Liver (tissue), 8 donors: ENCODE measurements at regions not wholly inside any gene's neighbourhood (a gene's known extent, or its start where the extent isn't known, plus 50 kb on each side); places are given as distances from the start of the nearest gene placed in this dataset.
A peak's percentile ranks its signal among the peaks of the same experiment; 100 is the strongest.

Source experiments
- DNase-seq: peaks from one replicate; pipeline ENCODE4 v3.0.0-alpha.2; 2017; ENCODE audit warnings: low spot score
- H3K27ac ChIP-seq, 2 donors: one replicate each; pipeline ENCODE4 v1.7.0; 2013; ENCODE audit warnings: inconsistent platforms in 2 of 2, low read length in 2 of 2, control low read depth in 1 of 2, low read depth in 1 of 2, mild to moderate bottlenecking in 1 of 2
- H3K27me3 ChIP-seq, 4 donors: one replicate each; pipeline versions ENCODE4 v1.6.1 to v1.7.0; 2013; ENCODE audit warnings: low read length in 3 of 4, inconsistent platforms in 1 of 4, mild to moderate bottlenecking in 1 of 4, moderate library complexity in 1 of 4; ENCODE audit not compliant: control insufficient read depth in 4 of 4, insufficient read depth in 4 of 4
- H3K36me3 ChIP-seq, 4 donors: one replicate each; pipeline versions ENCODE4 v1.6.1 to v1.7.0; 2013; ENCODE audit warnings: low read length in 3 of 4, mild to moderate bottlenecking in 3 of 4, low read depth in 1 of 4, moderate library complexity in 1 of 4; ENCODE audit not compliant: control insufficient read depth in 4 of 4, insufficient read depth in 3 of 4
- H3K4me1 ChIP-seq, 4 donors: one replicate each; pipeline versions ENCODE4 v1.6.1 to v1.7.0; 2013; ENCODE audit warnings: low read length in 3 of 4, mild to moderate bottlenecking in 3 of 4, moderate library complexity in 1 of 4; ENCODE audit not compliant: control insufficient read depth in 4 of 4, insufficient read depth in 4 of 4
- H3K4me3 ChIP-seq, 3 donors: one replicate each; pipeline versions ENCODE4 v1.6.1 to v1.7.0; 2013; ENCODE audit warnings: low read length in 3 of 3, control low read depth in 1 of 3, low read depth in 1 of 3, mild to moderate bottlenecking in 1 of 3
- H3K9ac ChIP-seq, 2 donors: one replicate each; pipeline ENCODE4 v1.7.0; 2013; ENCODE audit warnings: low read length in 2 of 2, mild to moderate bottlenecking in 2 of 2, moderate library complexity in 2 of 2, control low read depth in 1 of 2, low read depth in 1 of 2
- H3K9me3 ChIP-seq, 4 donors: one replicate each; pipeline versions ENCODE4 v1.6.1 to v1.7.0; 2013; ENCODE audit warnings: low read length in 3 of 4; ENCODE audit not compliant: control insufficient read depth in 4 of 4
- CTCF ChIP-seq: fragments of 150-350 bp; IDR thresholded peaks from 2 replicates; pipeline ENCODE4 v1.5.1; 2017; ENCODE audit warnings: improper control_type of control experiment, low read depth, low read length; ENCODE audit not compliant: missing input control
- EGR1 ChIP-seq, 2 donors: IDR thresholded peaks; 2 replicates each; pipeline ENCODE4 v1.6.1; 2016 to 2018; ENCODE audit warnings: antibody characterized with exemption in 2 of 2, low read depth in 2 of 2
- FOXA1 ChIP-seq: IDR thresholded peaks from 2 replicates; pipeline ENCODE4 v1.6.1; 2016; ENCODE audit warnings: antibody characterized with exemption
- FOXA2 ChIP-seq: IDR thresholded peaks from 2 replicates; pipeline ENCODE4 v1.6.1; 2016; ENCODE audit warnings: antibody characterized with exemption
- HNF4A ChIP-seq, 2 donors: conservative IDR thresholded peaks; 2 replicates each; pipeline ENCODE4 v1.6.1; 2016; ENCODE audit warnings: antibody characterized with exemption in 2 of 2, mild to moderate bottlenecking in 2 of 2
- HNF4G ChIP-seq: IDR thresholded peaks from 2 replicates; pipeline ENCODE4 v1.6.1; 2016; ENCODE audit warnings: antibody characterized with exemption
- JUND ChIP-seq, 2 donors: IDR thresholded peaks; 2 replicates each; pipeline ENCODE4 v1.6.1; 2016; ENCODE audit warnings: antibody characterized with exemption in 2 of 2
- MAX ChIP-seq: IDR thresholded peaks from 2 replicates; pipeline ENCODE4 v1.6.1; 2016; ENCODE audit warnings: antibody characterized with exemption
- NR2F2 ChIP-seq: IDR thresholded peaks from 2 replicates; pipeline ENCODE4 v1.6.1; 2016; ENCODE audit warnings: antibody characterized with exemption
- RAD21 ChIP-seq, 2 donors: IDR thresholded peaks; 2 replicates each; pipeline ENCODE4 v1.6.1; 2016; ENCODE audit warnings: antibody characterized with exemption in 2 of 2, mild to moderate bottlenecking in 2 of 2
- RXRA ChIP-seq, 2 donors: IDR thresholded peaks; 2 replicates each; pipeline ENCODE4 v1.6.1; 2017 to 2018; ENCODE audit warnings: antibody characterized with exemption in 2 of 2, mild to moderate bottlenecking in 1 of 2
- SP1 ChIP-seq: IDR thresholded peaks from 2 replicates; pipeline ENCODE4 v1.6.1; 2018; ENCODE audit warnings: antibody characterized with exemption, mild to moderate bottlenecking
- ZBTB33 ChIP-seq: IDR thresholded peaks from 2 replicates; pipeline ENCODE4 v1.6.1; 2016; ENCODE audit warnings: antibody characterized with exemption
- WGBS: extraction: QIAGEN DNeasy Blood & Tissue Kit; methylation state at CpG from one replicate; pipeline ENCODE4 v1.1.7; 2013; 5-methylcytosine and 5-hydroxymethylcytosine counted together
- donor health status: healthy.
- donor health status: healthy.
- donor health status: healthy.
- donor health status: healthy.
- donor health status: healthy.

- no peak for TF ChIP-seq CTCF
- no peak for TF ChIP-seq RXRA (IDR thresholded peaks at IDR 0.05)
- TF ChIP-seq HNF4A (conservative IDR thresholded peaks at IDR 0.05), result no peak
- TF ChIP-seq MAX, result no peak
- no peak for TF ChIP-seq EGR1 (IDR thresholded peaks at IDR 0.05; ENCODE audit: low read depth in 2 of 2)
- TF ChIP-seq ZBTB33, result no peak
- TF ChIP-seq JUND (IDR thresholded peaks at IDR 0.05), result no peak
- TF ChIP-seq HNF4G, result no peak
- 88% methylated on average over 4 of the region's 4 CpGs for WGBS
- no peak overlapping the region for H3K9ac ChIP-seq
- no peak overlapping the region for H3K27ac ChIP-seq
- no peak for DNase-seq
- no peaks in the 10 kb centered on the region for H3K9me3 ChIP-seq
- H3K27me3 ChIP-seq, result no peaks in the 10 kb centered on the region
- no peak overlapping the region for H3K4me3 ChIP-seq
- no peaks in the 10 kb centered on the region for H3K36me3 ChIP-seq
- no peaks in the 10 kb centered on the region for H3K4me1 ChIP-seq
These were observed 63.3 kb upstream of the STK17B start for GRCh38 chr2:196234672-196235071.

- Histone ChIP-seq H3K27me3 (no peaks in the 10 kb centered on the region), H3K4me1 (no peaks in the 10 kb centered on the region), H3K27ac (peak overlapping the region; percentile 37 to 67), H3K4me3 (no peak overlapping the region), H3K36me3 (no peaks in the 10 kb centered on the region), H3K9me3 (no peaks in the 10 kb centered on the region), H3K9ac (no peak overlapping the region)
- DNase-seq, result no peak
- WGBS, result 82% methylated on average over 2 of the region's 2 CpGs
- TF ChIP-seq RAD21 (IDR thresholded peaks at IDR 0.05) (no peak), CTCF (no peak), SP1 (no peak), FOXA2 (no peak), JUND (IDR thresholded peaks at IDR 0.05) (no peak), HNF4A (conservative IDR thresholded peaks at IDR 0.05) (no peak), EGR1 (IDR thresholded peaks at IDR 0.05; ENCODE audit: low read depth in 2 of 2) (no peak), NR2F2 (no peak), FOXA1 (no peak), MAX (no peak)
These were observed 67.5 kb upstream of the STK17B start for GRCh38 chr2:196238836-196239380.
